ENCODE measurements at regions not wholly inside any gene's neighbourhood (a gene's known extent, or its start where the extent isn't known, plus 50 kb on each side); places are given as distances from the start of the nearest gene placed in this dataset.

- DNase-seq (ENCODE audit: low spot score): no peak
These were observed 104.6 kb upstream of the TEX51 start for GRCh38 chr2:126793885-126794613.

- no peak for DNase-seq (ENCODE audit: low spot score)
These were observed 103.0 kb upstream of the TEX51 start for GRCh38 chr2:126795656-126796055.

GRCh38 chr2:126796931-126797621 is 101.6 kb upstream of the TEX51 start:
- DNase-seq (ENCODE audit: low spot score): no peak

GRCh38 chr2:126797622-126798275 is 100.9 kb upstream of the TEX51 start:
- no peak for DNase-seq (ENCODE audit: low spot score)

- DNase-seq (ENCODE audit: low spot score): no peak
These were observed 100.2 kb upstream of the TEX51 start for GRCh38 chr2:126798276-126799140.

GRCh38 chr2:126799301-126799700 is 99.4 kb upstream of the TEX51 start:
- DNase-seq (ENCODE audit: low spot score): no peak

- DNase-seq (ENCODE audit: low spot score): no peak
These were observed 97.2 kb upstream of the TEX51 start for GRCh38 chr2:126801473-126801872.

- DNase-seq (ENCODE audit: low spot score): no peak
These were observed 96.4 kb upstream of the TEX51 start for GRCh38 chr2:126802316-126802715.

- no peak for DNase-seq (ENCODE audit: low spot score)
These were observed 95.8 kb upstream of the TEX51 start for GRCh38 chr2:126802774-126803433.

GRCh38 chr2:126803434-126803775 is 95.3 kb upstream of the TEX51 start:
- DNase-seq (ENCODE audit: low spot score): no peak

GRCh38 chr2:126804347-126804746 is 94.3 kb upstream of the TEX51 start:
- no peak for DNase-seq (ENCODE audit: low spot score)

- no peak for DNase-seq (ENCODE audit: low spot score)
These were observed 89.8 kb upstream of the TEX51 start for GRCh38 chr2:126808929-126809328.

GRCh38 chr2:126809340-126809739 is 89.3 kb upstream of the TEX51 start:
- DNase-seq (ENCODE audit: low spot score): no peak

GRCh38 chr2:126810001-126810400 is 88.7 kb upstream of the TEX51 start:
- DNase-seq (ENCODE audit: low spot score): no peak

GRCh38 chr2:126811101-126811500 is 87.6 kb upstream of the TEX51 start:
- no peak for DNase-seq (ENCODE audit: low spot score)

- no peak for DNase-seq (ENCODE audit: low spot score)
These were observed 81.5 kb upstream of the TEX51 start for GRCh38 chr2:126817172-126817571.

GRCh38 chr2:126822115-126822514 is 76.6 kb upstream of the TEX51 start:
- DNase-seq (ENCODE audit: low spot score): no peak

- DNase-seq (ENCODE audit: low spot score): no peak
These were observed 75.8 kb upstream of the TEX51 start for GRCh38 chr2:126822921-126823320.

GRCh38 chr2:126823951-126824350 is 74.7 kb upstream of the TEX51 start:
- DNase-seq (ENCODE audit: low spot score): no peak

- DNase-seq (ENCODE audit: low spot score): no peak
These were observed 74.0 kb upstream of the TEX51 start for GRCh38 chr2:126824663-126825062.

GRCh38 chr2:126825316-126825715 is 73.4 kb upstream of the TEX51 start:
- DNase-seq (ENCODE audit: low spot score): no peak

GRCh38 chr2:126826491-126826890 is 72.2 kb upstream of the TEX51 start:
- no peak for DNase-seq (ENCODE audit: low spot score)
